Islet precursor cell (in vitro differentiated cells): ENCODE measurements at regions not wholly inside any gene's neighbourhood (a gene's known extent, or its start where the extent isn't known, plus 50 kb on each side); places are given as distances from the start of the nearest gene placed in this dataset.
"Not testable (repeated sequence)": the region's sequence is repeated elsewhere in the genome, so short reads cannot be mapped to it uniquely, and the experiment has no call there.

Experiments used
- DNase-seq: peaks from one replicate; pipeline ENCODE4 v3.0.0-alpha.2; 2018

GRCh38 chr16:87143661-87144121 lies 173.5 kb downstream of the C16orf95 start:
- DNase-seq, result no peak

- no peak for DNase-seq
Observed at GRCh38 chr16:87144232-87144631, 173.0 kb downstream of the C16orf95 start.

- DNase-seq, result no peak
Observed at GRCh38 chr16:87145181-87146176, 171.7 kb downstream of the C16orf95 start.

GRCh38 chr16:87146676-87147075 lies 170.5 kb downstream of the C16orf95 start:
- peak; percentile 77 for DNase-seq

- no peak for DNase-seq
Observed at GRCh38 chr16:87149051-87149450, 168.1 kb downstream of the C16orf95 start.

GRCh38 chr16:87150262-87150661 lies 166.9 kb downstream of the C16orf95 start:
- DNase-seq, result no peak

- no peak for DNase-seq
Observed at GRCh38 chr16:87150681-87151280, 166.4 kb downstream of the C16orf95 start.

GRCh38 chr16:87152221-87152755 lies 164.9 kb downstream of the C16orf95 start:
- no peak for DNase-seq

- no peak for DNase-seq
Observed at GRCh38 chr16:87153326-87153725, 163.9 kb downstream of the C16orf95 start.

- not testable (repeated sequence) for DNase-seq
Observed at GRCh38 chr16:87155315-87155714, 161.9 kb downstream of the C16orf95 start.

GRCh38 chr16:87156195-87156594 lies 161.0 kb downstream of the C16orf95 start:
- no peak for DNase-seq

- DNase-seq, result peak; percentile 87
Observed at GRCh38 chr16:87160234-87160636, 157.0 kb downstream of the C16orf95 start.

- DNase-seq, result peak; percentile 91
Observed at GRCh38 chr16:87160701-87161337, 156.4 kb downstream of the C16orf95 start.

GRCh38 chr16:87161410-87161809 lies 155.8 kb downstream of the C16orf95 start:
- DNase-seq, result not testable (repeated sequence)

- no peak for DNase-seq
Observed at GRCh38 chr16:87161822-87162676, 155.1 kb downstream of the C16orf95 start.

- DNase-seq, result not testable (repeated sequence)
Observed at GRCh38 chr16:87162799-87163198, 154.4 kb downstream of the C16orf95 start.

GRCh38 chr16:87163637-87164036 lies 153.6 kb downstream of the C16orf95 start:
- no peak for DNase-seq

- no peak for DNase-seq
Observed at GRCh38 chr16:87165151-87165550, 152.0 kb downstream of the C16orf95 start.

GRCh38 chr16:87165885-87166284 lies 151.3 kb downstream of the C16orf95 start:
- DNase-seq, result no peak

- DNase-seq, result no peak
Observed at GRCh38 chr16:87166321-87166720, 150.9 kb downstream of the C16orf95 start.

- no peak for DNase-seq
Observed at GRCh38 chr16:87166934-87167333, 150.3 kb downstream of the C16orf95 start.

- no peak for DNase-seq
Observed at GRCh38 chr16:87169509-87169995, 147.6 kb downstream of the C16orf95 start.
